GM10266 (cell line): ENCODE measurements at regions not wholly inside any gene's neighbourhood (a gene's known extent, or its start where the extent isn't known, plus 50 kb on each side); places are given as distances from the start of the nearest gene placed in this dataset.
"Not testable (repeated sequence)": the region's sequence is repeated elsewhere in the genome, so short reads cannot be mapped to it uniquely, and the experiment has no call there.

Source experiments
- DNase-seq: peaks from one replicate; pipeline ENCODE4 v3.0.0; 2012; ENCODE audit errors: extremely low spot score

DNA sequence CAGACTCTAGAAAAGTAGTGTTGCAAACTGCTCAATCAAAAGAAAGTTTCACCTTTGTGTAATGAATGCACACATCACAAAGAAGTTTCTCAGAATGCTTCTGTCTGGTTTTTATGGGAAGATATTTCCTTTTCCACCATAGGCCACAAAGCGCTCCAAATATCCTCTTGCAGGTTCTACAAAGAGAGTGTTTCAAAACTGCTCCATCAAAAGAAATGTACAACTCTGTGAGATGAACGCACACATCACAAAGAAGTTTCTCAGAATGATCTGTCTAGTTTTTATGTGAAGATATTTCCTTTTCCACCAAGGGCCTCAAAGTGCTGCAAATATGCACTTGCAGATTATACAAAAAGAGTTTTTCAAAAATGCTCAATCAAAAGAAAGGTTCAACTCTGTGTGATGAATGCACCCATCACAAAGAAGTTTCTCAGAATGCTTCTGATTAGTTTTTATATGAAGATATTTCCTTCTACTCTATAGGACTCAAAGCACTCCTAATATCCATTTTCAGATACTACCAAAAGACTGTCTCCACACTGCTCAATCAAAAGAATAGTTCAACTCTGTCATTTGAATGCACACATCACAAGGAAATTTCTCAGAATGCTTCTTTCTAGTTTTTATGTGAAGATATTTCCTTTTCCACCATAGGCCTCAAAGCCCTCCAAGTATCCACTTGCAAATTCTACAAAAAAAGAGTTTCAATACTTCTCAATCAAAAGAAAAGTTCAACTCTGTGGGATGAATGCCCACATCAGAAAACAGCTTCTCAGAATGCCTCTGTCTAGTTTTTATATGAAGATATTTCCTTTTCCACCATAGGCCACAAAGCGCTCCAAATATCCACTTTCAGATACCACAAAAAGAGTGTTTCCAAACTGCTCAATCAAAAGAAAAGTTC lies 1371.9 kb upstream of the DEFB115 start:
- not testable (repeated sequence) for DNase-seq

DNA sequence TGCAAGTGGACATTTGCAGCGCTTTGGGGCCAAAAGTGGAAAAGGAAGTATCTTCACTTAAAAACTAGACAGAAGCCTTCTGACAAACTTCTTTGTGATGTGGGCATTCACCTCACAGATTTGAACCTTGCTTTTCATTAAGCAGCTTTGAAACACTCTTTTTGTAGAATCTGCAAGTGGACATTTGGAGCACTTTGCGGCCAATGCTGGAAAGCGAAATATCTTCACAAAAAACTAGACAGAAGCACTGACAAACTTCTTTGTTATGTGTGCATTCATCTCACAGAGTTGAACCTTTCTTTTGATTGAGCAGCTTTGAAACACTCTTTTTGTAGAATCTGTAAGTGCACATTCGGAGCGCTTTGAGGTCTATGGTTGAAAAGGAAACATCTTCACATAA lies 1365.9 kb upstream of the DEFB115 start:
- DNase-seq = not testable (repeated sequence)
